ENCODE measurements at regions not wholly inside any gene's neighbourhood (a gene's known extent, or its start where the extent isn't known, plus 50 kb on each side); places are given as distances from the start of the nearest gene placed in this dataset.

GRCh38 chr3:18703798-18704197, 278.7 kb upstream of the SATB1 start:
- TF ChIP-seq TCF12 (IDR thresholded peaks at IDR 0.05; ENCODE audit: low read depth) (no peak), TEAD4 (IDR thresholded peaks at IDR 0.05) (no peak), ZBTB7A (IDR thresholded peaks at IDR 0.05; ENCODE audit: low read depth) (no peak), CEBPB (IDR thresholded peaks at IDR 0.05) (no peak), EGR1 (IDR thresholded peaks at IDR 0.05) (no peak), USF1 (IDR thresholded peaks at IDR 0.05) (no peak)

- TF ChIP-seq TAF1 (IDR thresholded peaks at IDR 0.05; ENCODE audit: low read depth) = no peak
- TF ChIP-seq NFIC (IDR thresholded peaks at IDR 0.05) = no peak
- TF ChIP-seq, protein P1, sequence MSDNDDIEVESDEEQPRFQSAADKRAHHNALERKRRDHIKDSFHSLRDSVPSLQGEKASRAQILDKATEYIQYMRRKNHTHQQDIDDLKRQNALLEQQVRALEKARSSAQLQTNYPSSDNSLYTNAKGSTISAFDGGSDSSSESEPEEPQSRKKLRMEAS (IDR thresholded peaks at IDR 0.05) = no peak
- no peak for TF ChIP-seq TCF12 (IDR thresholded peaks at IDR 0.05; ENCODE audit: low read depth)
- TF ChIP-seq RAD21 (IDR thresholded peaks at IDR 0.05; ENCODE audit: low read depth) = no peak
- no peak for TF ChIP-seq REST (IDR thresholded peaks at IDR 0.05; ENCODE audit: low read depth)
- no peak for TF ChIP-seq USF1 (IDR thresholded peaks at IDR 0.05)
- TF ChIP-seq TEAD4 (IDR thresholded peaks at IDR 0.05) = no peak
- no peak for TF ChIP-seq YY1 (IDR thresholded peaks at IDR 0.05; ENCODE audit: low read depth)
- TF ChIP-seq EGR1 (IDR thresholded peaks at IDR 0.05) = no peak
- no peak for TF ChIP-seq FOXM1 (IDR thresholded peaks at IDR 0.05; ENCODE audit: borderline replicate concordance, low read depth)
- no peak for TF ChIP-seq EP300 (IDR thresholded peaks at IDR 0.05; ENCODE audit: borderline replicate concordance)
- TF ChIP-seq ZBTB7A (IDR thresholded peaks at IDR 0.05; ENCODE audit: low read depth) = no peak
- no peak for TF ChIP-seq CEBPB (IDR thresholded peaks at IDR 0.05)
- no peak for TF ChIP-seq CREB1 (IDR thresholded peaks at IDR 0.05; ENCODE audit: low read depth)
Measured at GRCh38 chr3:18687286-18687685, 262.1 kb upstream of the SATB1 start.

- no peak for TF ChIP-seq EGR1 (IDR thresholded peaks at IDR 0.05)
- TF ChIP-seq CREB1 (IDR thresholded peaks at IDR 0.05; ENCODE audit: low read depth) = no peak
- TF ChIP-seq RAD21 (IDR thresholded peaks at IDR 0.05; ENCODE audit: low read depth) = no peak
- no peak for TF ChIP-seq FOXM1 (IDR thresholded peaks at IDR 0.05; ENCODE audit: borderline replicate concordance, low read depth)
- no peak for TF ChIP-seq REST (IDR thresholded peaks at IDR 0.05; ENCODE audit: low read depth)
- TF ChIP-seq EP300 (IDR thresholded peaks at IDR 0.05; ENCODE audit: borderline replicate concordance) = no peak
- TF ChIP-seq, protein P1 (IDR thresholded peaks at IDR 0.05) = no peak
- no peak for TF ChIP-seq ZBTB7A (IDR thresholded peaks at IDR 0.05; ENCODE audit: low read depth)
- TF ChIP-seq TEAD4 (IDR thresholded peaks at IDR 0.05) = no peak
- TF ChIP-seq USF1 (IDR thresholded peaks at IDR 0.05) = no peak
- TF ChIP-seq TAF1 (IDR thresholded peaks at IDR 0.05; ENCODE audit: low read depth) = no peak
- TF ChIP-seq YY1 (IDR thresholded peaks at IDR 0.05; ENCODE audit: low read depth) = no peak
Measured at GRCh38 chr3:18683900-18684299, 258.8 kb upstream of the SATB1 start.

- TF ChIP-seq TEAD4 (IDR thresholded peaks at IDR 0.05) = no peak
- TF ChIP-seq TAF1 (IDR thresholded peaks at IDR 0.05; ENCODE audit: low read depth) = no peak
- no peak for TF ChIP-seq TCF12 (IDR thresholded peaks at IDR 0.05; ENCODE audit: low read depth)
- no peak for TF ChIP-seq REST (IDR thresholded peaks at IDR 0.05; ENCODE audit: low read depth)
- TF ChIP-seq RAD21 (IDR thresholded peaks at IDR 0.05; ENCODE audit: low read depth) = no peak
- TF ChIP-seq CREB1 (IDR thresholded peaks at IDR 0.05; ENCODE audit: low read depth) = no peak
- no peak for TF ChIP-seq EP300 (IDR thresholded peaks at IDR 0.05; ENCODE audit: borderline replicate concordance)
- no peak for TF ChIP-seq NFIC (IDR thresholded peaks at IDR 0.05)
- TF ChIP-seq, protein P1 (IDR thresholded peaks at IDR 0.05) = no peak
- no peak for TF ChIP-seq YY1 (IDR thresholded peaks at IDR 0.05; ENCODE audit: low read depth)
- TF ChIP-seq EGR1 (IDR thresholded peaks at IDR 0.05) = no peak
- no peak for TF ChIP-seq ZBTB7A (IDR thresholded peaks at IDR 0.05; ENCODE audit: low read depth)
- no peak for TF ChIP-seq USF1 (IDR thresholded peaks at IDR 0.05)
- TF ChIP-seq FOXM1 (IDR thresholded peaks at IDR 0.05; ENCODE audit: borderline replicate concordance, low read depth) = no peak
- TF ChIP-seq CEBPB (IDR thresholded peaks at IDR 0.05) = no peak
Measured at GRCh38 chr3:18681818-18682345, 256.7 kb upstream of the SATB1 start.

Measured in Ishikawa (cell line).